ENCODE measurements at regions not wholly inside any gene's neighbourhood (a gene's known extent, or its start where the extent isn't known, plus 50 kb on each side); places are given as distances from the start of the nearest gene placed in this dataset.

- H3K27ac ChIP-seq: no peak overlapping the region
- H3K36me3 ChIP-seq: no peaks in the 10 kb centered on the region
- H3K4me1 ChIP-seq (ENCODE audit: low read depth): no peaks in the 10 kb centered on the region
- no peak for TF ChIP-seq CTCF (IDR thresholded peaks at IDR 0.05; ENCODE audit: low read depth, low read length)
- H3K4me3 ChIP-seq: no peak overlapping the region
- peak in 1 of 2 donors; percentile 15 for DNase-seq (ENCODE audit: low read depth in 1 of 2, low spot score in 1 of 2)
- no peaks in the 10 kb centered on the region for H3K9me3 ChIP-seq (ENCODE audit: low read depth)
- no peaks in the 10 kb centered on the region for H3K27me3 ChIP-seq
Measured at GRCh38 chr13:26880735-26881134, 120.1 kb upstream of the GPR12 start.

GRCh38 chr13:26878438-26878837, 117.9 kb upstream of the GPR12 start:
- TF ChIP-seq CTCF (IDR thresholded peaks at IDR 0.05; ENCODE audit: low read depth, low read length): no peak
- no peaks in the 10 kb centered on the region for H3K4me1 ChIP-seq (ENCODE audit: low read depth)
- H3K36me3 ChIP-seq: no peaks in the 10 kb centered on the region
- H3K27ac ChIP-seq: no peak overlapping the region
- no peak for DNase-seq (ENCODE audit: low read depth in 1 of 2, low spot score in 1 of 2)
- no peak overlapping the region for H3K4me3 ChIP-seq
- H3K27me3 ChIP-seq: no peaks in the 10 kb centered on the region
- H3K9me3 ChIP-seq (ENCODE audit: low read depth): no peaks in the 10 kb centered on the region

GRCh38 chr13:26873386-26873698, 112.8 kb upstream of the GPR12 start:
- no peak for DNase-seq (ENCODE audit: low read depth in 1 of 2, low spot score in 1 of 2)
- Histone ChIP-seq H3K4me1 (ENCODE audit: low read depth) (no peaks in the 10 kb centered on the region), H3K4me3 (no peak overlapping the region), H3K27ac (no peak overlapping the region), H3K36me3 (no peaks in the 10 kb centered on the region), H3K27me3 (no peaks in the 10 kb centered on the region), H3K9me3 (ENCODE audit: low read depth) (no peaks in the 10 kb centered on the region)
- no peak for TF ChIP-seq CTCF (IDR thresholded peaks at IDR 0.05; ENCODE audit: low read depth, low read length)

GRCh38 chr13:26872525-26873385, 112.2 kb upstream of the GPR12 start:
- DNase-seq (ENCODE audit: low read depth in 1 of 2, low spot score in 1 of 2): peak; percentile 56 to 81
- no peaks in the 10 kb centered on the region for H3K9me3 ChIP-seq (ENCODE audit: low read depth)
- no peaks in the 10 kb centered on the region for H3K27me3 ChIP-seq
- no peaks in the 10 kb centered on the region for H3K36me3 ChIP-seq
- no peaks in the 10 kb centered on the region for H3K4me1 ChIP-seq (ENCODE audit: low read depth)
- TF ChIP-seq CTCF (IDR thresholded peaks at IDR 0.05; ENCODE audit: low read depth, low read length): peak; percentile 92
- H3K27ac ChIP-seq: no peak overlapping the region
- H3K4me3 ChIP-seq: no peak overlapping the region

GRCh38 chr13:26867451-26868091, 107.0 kb upstream of the GPR12 start:
- H3K27ac ChIP-seq: no peak overlapping the region
- no peak for TF ChIP-seq CTCF (IDR thresholded peaks at IDR 0.05; ENCODE audit: low read depth, low read length)
- no peaks in the 10 kb centered on the region for H3K9me3 ChIP-seq (ENCODE audit: low read depth)
- DNase-seq (ENCODE audit: low read depth in 1 of 2, low spot score in 1 of 2): peak; percentile 45 to 70
- no peaks in the 10 kb centered on the region for H3K36me3 ChIP-seq
- peaks cover 4% of the 10 kb centered on the region for H3K27me3 ChIP-seq
- H3K4me1 ChIP-seq (ENCODE audit: low read depth): no peaks in the 10 kb centered on the region
- H3K4me3 ChIP-seq: no peak overlapping the region
